ENCODE measurements at regions not wholly inside any gene's neighbourhood (a gene's known extent, or its start where the extent isn't known, plus 50 kb on each side); places are given as distances from the start of the nearest gene placed in this dataset.

DNA sequence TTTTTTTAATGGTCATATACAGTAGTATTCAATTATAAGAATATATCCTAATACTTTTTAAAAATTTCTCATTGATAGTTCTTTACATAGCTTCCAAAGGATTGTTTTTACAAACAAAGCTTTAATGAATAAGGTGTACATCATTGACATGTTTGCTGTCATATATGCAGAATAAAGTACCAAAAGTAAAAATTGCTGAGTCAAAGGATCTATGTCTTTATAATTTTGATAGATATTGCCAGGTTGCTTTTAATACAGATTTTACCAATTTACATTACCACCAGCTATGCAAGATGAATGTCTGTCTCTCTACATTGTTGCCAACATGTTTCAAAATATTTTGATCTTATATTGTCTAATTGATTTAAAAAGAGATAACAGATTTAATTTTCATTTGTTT, 173.9 kb upstream of the FAM78B start:
- ChIA-PET CTCF (ENCODE audit: partially characterized antibody) (interaction anchor here (1.2 kb wide), 2 partner anchors 12 to 24 kb away, joined by 3 read pairs; no protein-coding TSS in a partner anchor), POLR2A (ENCODE audit: partially characterized antibody) (interaction anchor here (0.6 kb wide), 1 partner anchor 707 kb away, joined by 3 read pairs; no protein-coding TSS in a partner anchor)
- no peak overlapping the region for H3K23ac ChIP-seq (ENCODE audit: insufficient read length)
- H3K14ac ChIP-seq (ENCODE audit: insufficient read length), result no peak overlapping the region
- no peak for FAIRE-seq
- H3K18ac ChIP-seq (ENCODE audit: extremely low read depth, low read length), result no peak overlapping the region
- H3K36me3 ChIP-seq (ENCODE audit: control insufficient read depth in 2 of 4, insufficient read depth in 4 of 4, low read length in 3 of 4), result no peaks in the 10 kb centered on the region
- H2BK15ac ChIP-seq (ENCODE audit: low read length), result no peak overlapping the region
- H3K9ac ChIP-seq (replicated peaks in 1 of 4; ENCODE audit: extremely low read depth in 1 of 4, low read depth in 3 of 4, low read length in 3 of 4), result no peak overlapping the region
- H4K20me1 ChIP-seq (replicated peaks in 1 of 2; ENCODE audit: control insufficient read depth in 1 of 2, insufficient read depth in 2 of 2, low read length in 2 of 2), result no peaks in the 10 kb centered on the region
- no peaks in the 10 kb centered on the region for H3K79me2 ChIP-seq (ENCODE audit: control insufficient read depth in 1 of 2, insufficient read depth in 2 of 2, low read length in 2 of 2)
- no peak overlapping the region for H3K4ac ChIP-seq (replicated peaks; ENCODE audit: insufficient read length, low read depth, low read length)
- H4K8ac ChIP-seq (ENCODE audit: extremely low read depth, insufficient read depth, low read length), result no peak overlapping the region
- peaks cover 0 to 4% of the 10 kb centered on the region in 2 experiments; a peak in 1 of 4 replicates for H3K9me3 ChIP-seq (ENCODE audit: insufficient read depth in 2 of 2, low read depth in 1 of 2, low read length in 1 of 2)
- no peaks in the 10 kb centered on the region for H3K27me3 ChIP-seq (replicated peaks in 1 of 4; ENCODE audit: control insufficient read depth in 3 of 4, extremely low read depth in 1 of 4, insufficient read depth in 3 of 4, low read length in 3 of 4)
- no peak overlapping the region for H2BK12ac ChIP-seq (ENCODE audit: low read depth, low read length)
- no peak overlapping the region for H4K91ac ChIP-seq (replicated peaks; ENCODE audit: insufficient read length, low read length)
- H3K4me2 ChIP-seq (ENCODE audit: insufficient read depth in 1 of 2, low read depth in 2 of 2, low read length in 2 of 2), result no peak overlapping the region
- no peak overlapping the region for H3K27ac ChIP-seq (ENCODE audit: low read depth, low read length)
- no peak overlapping the region for H2AFZ ChIP-seq (ENCODE audit: low read length)
- no peak overlapping the region for H2BK120ac ChIP-seq (replicated peaks; ENCODE audit: low read depth, low read length)
- H3K4me1 ChIP-seq (replicated peaks in 1 of 4; ENCODE audit: control insufficient read depth in 3 of 4, insufficient read depth in 4 of 4, low read length in 3 of 4), result no peaks in the 10 kb centered on the region
- TF ChIP-seq CHD2 (IDR thresholded peaks at IDR 0.05; ENCODE audit: low read length) (no peak), BACH1 (IDR thresholded peaks at IDR 0.05; ENCODE audit: low read length) (no peak), KDM1A (IDR thresholded peaks at IDR 0.05; ENCODE audit: borderline replicate concordance, low read length) (no peak)
- H3K56ac ChIP-seq (replicated peaks; ENCODE audit: insufficient read length, low read depth, low read length), result no peak overlapping the region
- H3K23me2 ChIP-seq (ENCODE audit: low read depth, low read length), result no peaks in the 10 kb centered on the region
- H3K4me3 ChIP-seq (ENCODE audit: extremely low read depth in 1 of 4, insufficient read depth in 2 of 4, low read depth in 3 of 4, low read length in 4 of 4), result no peak overlapping the region
- H2AK5ac ChIP-seq (ENCODE audit: low read depth, low read length), result no peak overlapping the region
- no peak overlapping the region for H2BK20ac ChIP-seq (ENCODE audit: low read length)
- no peak overlapping the region for H4K5ac ChIP-seq (ENCODE audit: insufficient read length, low read depth, low read length)
- DNase-seq (ENCODE audit: low read depth in 1 of 2, low spot score in 2 of 2), result no peak
- H3K79me1 ChIP-seq (ENCODE audit: low read depth, low read length), result no peaks in the 10 kb centered on the region
- no peak overlapping the region for H2BK5ac ChIP-seq (ENCODE audit: low read depth, low read length)

Data from H1 (cell line).